ENCODE measurements at regions not wholly inside any gene's neighbourhood (a gene's known extent, or its start where the extent isn't known, plus 50 kb on each side); places are given as distances from the start of the nearest gene placed in this dataset.

DNA sequence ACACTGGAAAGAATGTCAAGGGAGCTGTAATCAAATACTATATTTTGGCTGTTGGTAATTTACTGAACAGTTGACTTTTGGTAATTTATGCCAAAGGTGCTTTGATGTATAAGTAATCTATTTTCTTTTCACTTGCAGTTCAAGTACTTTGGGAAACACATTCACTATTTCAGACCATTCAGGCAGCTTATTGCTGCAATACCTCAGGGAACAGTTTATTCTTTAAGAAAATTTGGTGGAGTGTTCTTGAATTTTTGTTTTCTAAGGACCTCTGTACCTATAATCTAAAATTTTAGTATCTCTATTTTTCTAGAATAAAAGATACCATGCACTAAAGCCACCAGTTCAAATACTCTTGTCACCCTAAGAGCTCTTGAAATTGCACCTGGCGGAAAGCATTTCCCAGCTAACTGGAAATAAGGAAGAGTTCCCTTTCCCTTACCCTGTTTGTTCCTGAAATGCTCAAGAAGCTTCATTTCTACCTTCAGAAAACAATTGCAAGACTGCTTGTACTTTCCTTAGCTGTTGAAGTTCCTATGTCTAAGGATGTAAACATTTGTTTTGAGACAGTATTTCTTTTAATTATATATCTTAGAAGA is 633.5 kb upstream of the FAT1 start:
- TF ChIP-seq, protein P1, sequence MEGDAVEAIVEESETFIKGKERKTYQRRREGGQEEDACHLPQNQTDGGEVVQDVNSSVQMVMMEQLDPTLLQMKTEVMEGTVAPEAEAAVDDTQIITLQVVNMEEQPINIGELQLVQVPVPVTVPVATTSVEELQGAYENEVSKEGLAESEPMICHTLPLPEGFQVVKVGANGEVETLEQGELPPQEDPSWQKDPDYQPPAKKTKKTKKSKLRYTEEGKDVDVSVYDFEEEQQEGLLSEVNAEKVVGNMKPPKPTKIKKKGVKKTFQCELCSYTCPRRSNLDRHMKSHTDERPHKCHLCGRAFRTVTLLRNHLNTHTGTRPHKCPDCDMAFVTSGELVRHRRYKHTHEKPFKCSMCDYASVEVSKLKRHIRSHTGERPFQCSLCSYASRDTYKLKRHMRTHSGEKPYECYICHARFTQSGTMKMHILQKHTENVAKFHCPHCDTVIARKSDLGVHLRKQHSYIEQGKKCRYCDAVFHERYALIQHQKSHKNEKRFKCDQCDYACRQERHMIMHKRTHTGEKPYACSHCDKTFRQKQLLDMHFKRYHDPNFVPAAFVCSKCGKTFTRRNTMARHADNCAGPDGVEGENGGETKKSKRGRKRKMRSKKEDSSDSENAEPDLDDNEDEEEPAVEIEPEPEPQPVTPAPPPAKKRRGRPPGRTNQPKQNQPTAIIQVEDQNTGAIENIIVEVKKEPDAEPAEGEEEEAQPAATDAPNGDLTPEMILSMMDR (IDR thresholded peaks at IDR 0.05): no peak
- no peak for TF ChIP-seq POLR2A (IDR thresholded peaks at IDR 0.05)
